ENCODE measurements at regions not wholly inside any gene's neighbourhood (a gene's known extent, or its start where the extent isn't known, plus 50 kb on each side); places are given as distances from the start of the nearest gene placed in this dataset.
"Not testable (repeated sequence)": the region's sequence is repeated elsewhere in the genome, so short reads cannot be mapped to it uniquely, and the experiment has no call there.

DNA sequence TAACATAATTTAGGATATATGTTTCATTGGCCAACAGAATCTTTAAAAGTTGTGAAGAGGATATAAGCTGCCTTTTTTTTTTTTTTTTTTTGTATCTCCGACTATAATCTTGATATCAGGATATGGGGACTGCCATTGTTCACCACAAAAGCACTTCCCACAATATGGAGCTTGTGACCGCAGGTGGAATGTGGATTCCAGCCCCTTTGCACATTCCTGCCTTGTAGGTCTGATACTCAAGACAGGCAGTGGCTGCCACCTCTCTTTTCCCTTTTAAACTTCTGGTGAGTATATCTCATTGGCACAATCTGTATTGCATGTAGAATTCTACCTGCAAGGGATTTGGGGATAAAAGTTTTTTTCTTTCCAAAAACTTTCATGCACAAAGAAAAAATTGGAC lies 272.7 kb upstream of the VWC2 start:
- no peaks in the 10 kb centered on the region for H3K4me1 Mint-ChIP-seq (ENCODE audit: low read depth)
- POLR2A ChIA-PET: no interaction called here
- DNase-seq (no peak), ATAC-seq (ENCODE audit: poor library complexity) (no peak)
- H3K4me3 Mint-ChIP-seq: no peak overlapping the region
- H3K27ac ChIP-seq (ENCODE audit: low read depth in 1 of 2, low read length in 2 of 2): no peak overlapping the region
- no peak overlapping the region for H3K27ac Mint-ChIP-seq
- TF ChIP-seq, protein P1, sequence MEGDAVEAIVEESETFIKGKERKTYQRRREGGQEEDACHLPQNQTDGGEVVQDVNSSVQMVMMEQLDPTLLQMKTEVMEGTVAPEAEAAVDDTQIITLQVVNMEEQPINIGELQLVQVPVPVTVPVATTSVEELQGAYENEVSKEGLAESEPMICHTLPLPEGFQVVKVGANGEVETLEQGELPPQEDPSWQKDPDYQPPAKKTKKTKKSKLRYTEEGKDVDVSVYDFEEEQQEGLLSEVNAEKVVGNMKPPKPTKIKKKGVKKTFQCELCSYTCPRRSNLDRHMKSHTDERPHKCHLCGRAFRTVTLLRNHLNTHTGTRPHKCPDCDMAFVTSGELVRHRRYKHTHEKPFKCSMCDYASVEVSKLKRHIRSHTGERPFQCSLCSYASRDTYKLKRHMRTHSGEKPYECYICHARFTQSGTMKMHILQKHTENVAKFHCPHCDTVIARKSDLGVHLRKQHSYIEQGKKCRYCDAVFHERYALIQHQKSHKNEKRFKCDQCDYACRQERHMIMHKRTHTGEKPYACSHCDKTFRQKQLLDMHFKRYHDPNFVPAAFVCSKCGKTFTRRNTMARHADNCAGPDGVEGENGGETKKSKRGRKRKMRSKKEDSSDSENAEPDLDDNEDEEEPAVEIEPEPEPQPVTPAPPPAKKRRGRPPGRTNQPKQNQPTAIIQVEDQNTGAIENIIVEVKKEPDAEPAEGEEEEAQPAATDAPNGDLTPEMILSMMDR (IDR thresholded peaks at IDR 0.05): no peak
- H3K9me3 Mint-ChIP-seq: no peaks in the 10 kb centered on the region
- H3K9me3 ChIP-seq (ENCODE audit: control insufficient read depth in 1 of 2, insufficient read depth in 1 of 2, low read length in 2 of 2): peaks cover 0 to 5% of the 10 kb centered on the region in 2 experiments
- H3K27me3 ChIP-seq (ENCODE audit: control insufficient read depth in 1 of 2, insufficient read depth in 2 of 2, low read length in 2 of 2): no peaks in the 10 kb centered on the region
- intact Hi-C loops (cut with DNase I, micrococcal nuclease): no loop called here
- no peaks in the 10 kb centered on the region for H3K4me1 ChIP-seq (ENCODE audit: insufficient read depth, low read length)
- H3K27me3 Mint-ChIP-seq: no peaks in the 10 kb centered on the region
- CTCF ChIA-PET: no interaction called here
- H3K36me3 Mint-ChIP-seq (ENCODE audit: low read depth): no peaks in the 10 kb centered on the region
- H3K4me3 ChIP-seq (ENCODE audit: low read length): no peak overlapping the region
- H3K36me3 ChIP-seq (ENCODE audit: insufficient read depth, low read length): no peaks in the 10 kb centered on the region

DNA sequence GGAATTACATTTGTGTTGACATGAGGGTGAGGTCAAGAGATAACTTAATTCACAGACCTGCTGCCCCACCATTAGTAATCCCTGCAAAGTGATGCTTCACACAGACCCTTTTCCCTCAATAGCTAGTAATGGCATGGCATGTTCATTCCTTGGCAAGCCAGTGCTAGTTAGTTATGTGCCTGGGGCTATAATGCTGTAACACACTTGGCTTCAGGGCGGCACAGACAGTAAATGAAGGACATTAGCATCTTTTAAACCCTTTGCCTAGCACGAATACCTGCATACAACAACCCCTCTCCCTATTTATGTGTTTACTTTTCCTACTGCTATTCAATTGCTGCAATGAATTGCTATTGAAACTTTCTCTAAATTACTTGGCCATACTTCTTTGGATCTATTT lies 266.2 kb upstream of the VWC2 start:
- H3K4me1 Mint-ChIP-seq (ENCODE audit: low read depth); H3K27me3 Mint-ChIP-seq; ATAC-seq (ENCODE audit: poor library complexity); H3K27ac Mint-ChIP-seq; H3K36me3 Mint-ChIP-seq (ENCODE audit: low read depth); intact Hi-C loops (cut with DNase I, micrococcal nuclease); H3K36me3 ChIP-seq (ENCODE audit: insufficient read depth, low read length); CTCF ChIA-PET; DNase-seq; H3K27me3 ChIP-seq (ENCODE audit: control insufficient read depth in 1 of 2, insufficient read depth in 2 of 2, low read length in 2 of 2); H3K27ac ChIP-seq (ENCODE audit: low read depth in 1 of 2, low read length in 2 of 2); H3K4me3 Mint-ChIP-seq; H3K9me3 ChIP-seq (ENCODE audit: control insufficient read depth in 1 of 2, insufficient read depth in 1 of 2, low read length in 2 of 2); H3K4me1 ChIP-seq (ENCODE audit: insufficient read depth, low read length); H3K4me3 ChIP-seq (ENCODE audit: low read length); H3K9me3 Mint-ChIP-seq; POLR2A ChIA-PET: not testable (repeated sequence)

DNA sequence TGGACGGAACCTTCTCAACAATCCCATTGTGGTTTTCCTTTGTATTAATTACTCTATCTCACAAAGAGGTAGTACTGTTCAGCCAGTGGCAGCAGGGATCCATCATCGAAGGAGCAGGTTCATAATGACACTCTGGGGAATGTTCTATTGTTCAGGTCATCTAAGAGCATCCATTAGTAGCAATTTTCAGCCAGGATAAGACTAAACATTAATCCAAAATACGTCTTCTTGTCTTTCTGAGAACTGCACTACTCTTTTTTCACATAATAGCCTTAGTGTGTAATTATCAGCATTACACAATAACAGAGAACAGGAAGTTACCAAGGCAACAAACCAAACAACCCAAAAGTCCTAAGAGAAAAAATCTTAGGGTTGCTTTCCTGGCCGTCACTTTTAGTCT lies 259.5 kb upstream of the VWC2 start:
- Histone ChIP-seq H3K27ac (ENCODE audit: low read depth in 1 of 2, low read length in 2 of 2) (no peak overlapping the region), H3K4me3 (ENCODE audit: low read length) (no peak overlapping the region), H3K36me3 (ENCODE audit: insufficient read depth, low read length) (no peaks in the 10 kb centered on the region), H3K27me3 (ENCODE audit: control insufficient read depth in 1 of 2, insufficient read depth in 2 of 2, low read length in 2 of 2) (no peaks in the 10 kb centered on the region), H3K9me3 (ENCODE audit: control insufficient read depth in 1 of 2, insufficient read depth in 1 of 2, low read length in 2 of 2) (no peaks in the 10 kb centered on the region), H3K4me1 (ENCODE audit: insufficient read depth, low read length) (no peaks in the 10 kb centered on the region)
- intact Hi-C loops (cut with DNase I, micrococcal nuclease): no loop called here
- TF ChIP-seq, protein P1 (IDR thresholded peaks at IDR 0.05): no peak
- DNase-seq: no peak
- Mint-ChIP-seq H3K9me3 (peaks cover 2% of the 10 kb centered on the region), H3K27me3 (no peaks in the 10 kb centered on the region), H3K36me3 (ENCODE audit: low read depth) (no peaks in the 10 kb centered on the region), H3K4me1 (ENCODE audit: low read depth) (no peaks in the 10 kb centered on the region), H3K4me3 (no peak overlapping the region), H3K27ac (no peak overlapping the region)
- no peak for ATAC-seq (ENCODE audit: poor library complexity)
- ChIA-PET CTCF (no interaction called here), POLR2A (no interaction called here)

DNA sequence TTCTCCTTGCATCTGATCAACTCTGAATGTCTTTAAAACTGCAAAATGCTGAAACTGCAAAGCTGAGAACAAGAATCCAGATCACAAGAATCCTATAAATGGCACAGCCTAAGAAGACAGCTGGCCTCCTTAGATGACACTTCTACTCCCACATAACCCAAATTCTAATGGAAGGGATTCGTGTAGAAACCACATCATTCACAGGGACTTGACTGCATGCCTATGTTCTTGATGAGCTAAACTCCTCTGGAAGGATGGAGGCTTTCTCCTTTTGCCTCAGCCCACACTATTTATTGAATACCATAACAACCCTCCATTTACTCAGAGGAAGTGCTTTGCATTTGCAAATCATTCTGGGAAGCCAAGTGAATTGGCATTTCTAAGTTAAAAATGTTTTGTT lies 252.5 kb upstream of the VWC2 start:
- H3K27me3 Mint-ChIP-seq: no peaks in the 10 kb centered on the region
- ChIA-PET CTCF (no interaction called here), POLR2A (no interaction called here)

More for the DNA sequence above, 252.5 kb upstream of the VWC2 start:
- Mint-ChIP-seq H3K9me3 (peaks cover 7% of the 10 kb centered on the region), H3K36me3 (ENCODE audit: low read depth) (no peaks in the 10 kb centered on the region), H3K4me1 (ENCODE audit: low read depth) (no peaks in the 10 kb centered on the region), H3K4me3 (no peak overlapping the region), H3K27ac (no peak overlapping the region)
- Histone ChIP-seq H3K4me3 (ENCODE audit: low read length) (no peak overlapping the region), H3K27ac (ENCODE audit: low read depth in 1 of 2, low read length in 2 of 2) (no peak overlapping the region), H3K9me3 (ENCODE audit: control insufficient read depth in 1 of 2, insufficient read depth in 1 of 2, low read length in 2 of 2) (peaks cover 0 to 3% of the 10 kb centered on the region in 2 experiments), H3K27me3 (ENCODE audit: control insufficient read depth in 1 of 2, insufficient read depth in 2 of 2, low read length in 2 of 2) (no peaks in the 10 kb centered on the region), H3K4me1 (ENCODE audit: insufficient read depth, low read length) (no peaks in the 10 kb centered on the region), H3K36me3 (ENCODE audit: insufficient read depth, low read length) (no peaks in the 10 kb centered on the region)
- DNase-seq (no peak), ATAC-seq (ENCODE audit: poor library complexity) (no peak)
- intact Hi-C loops (cut with DNase I, micrococcal nuclease): no loop called here
- TF ChIP-seq, protein P1 (IDR thresholded peaks at IDR 0.05): no peak
